ENCODE measurements at regions not wholly inside any gene's neighbourhood (a gene's known extent, or its start where the extent isn't known, plus 50 kb on each side); places are given as distances from the start of the nearest gene placed in this dataset.
A peak's percentile ranks its signal among the peaks of the same experiment; 100 is the strongest.

DNA sequence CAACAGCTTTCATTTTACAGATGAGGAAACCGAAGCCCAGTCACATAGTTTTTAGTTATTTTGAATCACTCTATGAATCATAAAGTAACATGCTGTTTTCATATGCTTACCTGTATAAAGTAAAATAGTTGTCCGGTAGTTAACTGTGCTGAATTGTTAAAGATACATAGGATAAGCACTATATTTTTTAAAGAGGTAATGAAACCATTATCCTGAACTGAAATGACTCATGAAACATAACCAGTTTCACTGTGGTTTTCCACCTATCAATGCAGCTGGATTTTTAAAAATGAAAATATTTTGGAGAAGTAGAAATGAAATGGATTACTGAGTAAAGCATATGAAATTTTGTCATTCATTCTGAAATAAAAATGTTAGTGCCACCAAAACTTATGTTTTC is 655.0 kb downstream of the OLFM4 start:
- no peak for DNase-seq (ENCODE audit: low spot score)

DNA sequence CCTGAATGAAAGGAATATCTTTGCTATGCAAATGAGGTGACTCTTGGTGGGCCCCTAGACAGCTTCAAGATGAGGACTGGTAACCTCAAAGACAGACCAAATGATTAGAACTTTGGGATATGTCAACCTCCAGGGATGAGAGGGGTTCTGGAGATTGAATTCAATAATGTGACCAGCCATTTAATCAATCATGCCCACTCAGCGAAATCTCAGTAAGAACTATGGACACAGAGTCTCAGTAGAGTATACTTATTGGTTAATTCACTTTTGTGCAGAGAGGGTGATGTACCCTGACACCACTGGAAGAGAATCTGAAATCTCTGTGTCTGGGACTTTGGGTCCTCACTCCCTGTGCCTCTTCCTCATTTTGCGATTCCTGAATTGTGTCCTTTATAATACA is 662.8 kb downstream of the OLFM4 start:
- no peak for DNase-seq (ENCODE audit: low spot score)

DNA sequence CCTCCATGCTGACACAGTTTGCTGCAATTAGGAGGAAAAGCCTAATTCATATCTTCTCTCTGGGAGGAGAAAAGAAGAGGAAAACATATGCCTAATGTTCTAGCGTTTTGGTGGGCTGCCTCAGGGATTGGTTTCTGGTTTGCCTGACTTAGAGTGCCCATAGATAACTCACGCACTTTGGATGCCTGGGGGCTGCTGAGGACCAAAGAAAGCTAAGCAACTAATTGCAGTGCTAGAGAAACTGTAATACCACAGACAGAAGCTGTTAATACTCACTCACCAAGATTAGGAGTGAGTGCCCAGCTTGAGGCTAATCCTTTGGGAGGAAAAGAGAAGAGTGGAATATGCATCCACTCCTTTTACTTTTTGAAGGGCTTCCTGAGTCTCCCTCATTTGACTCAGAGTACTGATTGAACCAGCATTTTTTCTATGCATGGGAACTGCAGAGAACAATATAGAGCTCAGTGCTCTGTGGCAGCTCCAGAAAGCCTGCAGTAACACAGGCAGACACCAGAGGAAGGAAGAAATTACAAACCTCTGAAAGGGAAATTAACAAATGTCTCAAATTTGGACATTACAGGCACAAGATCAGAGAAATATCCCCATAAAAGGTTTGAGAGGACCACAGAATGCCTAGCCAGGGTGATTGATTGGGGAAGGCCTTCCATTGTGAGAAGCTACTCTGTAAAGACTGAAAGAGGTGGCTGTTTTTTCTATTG is 666.4 kb downstream of the OLFM4 start:
- DNase-seq (ENCODE audit: low spot score), result no peak

DNA sequence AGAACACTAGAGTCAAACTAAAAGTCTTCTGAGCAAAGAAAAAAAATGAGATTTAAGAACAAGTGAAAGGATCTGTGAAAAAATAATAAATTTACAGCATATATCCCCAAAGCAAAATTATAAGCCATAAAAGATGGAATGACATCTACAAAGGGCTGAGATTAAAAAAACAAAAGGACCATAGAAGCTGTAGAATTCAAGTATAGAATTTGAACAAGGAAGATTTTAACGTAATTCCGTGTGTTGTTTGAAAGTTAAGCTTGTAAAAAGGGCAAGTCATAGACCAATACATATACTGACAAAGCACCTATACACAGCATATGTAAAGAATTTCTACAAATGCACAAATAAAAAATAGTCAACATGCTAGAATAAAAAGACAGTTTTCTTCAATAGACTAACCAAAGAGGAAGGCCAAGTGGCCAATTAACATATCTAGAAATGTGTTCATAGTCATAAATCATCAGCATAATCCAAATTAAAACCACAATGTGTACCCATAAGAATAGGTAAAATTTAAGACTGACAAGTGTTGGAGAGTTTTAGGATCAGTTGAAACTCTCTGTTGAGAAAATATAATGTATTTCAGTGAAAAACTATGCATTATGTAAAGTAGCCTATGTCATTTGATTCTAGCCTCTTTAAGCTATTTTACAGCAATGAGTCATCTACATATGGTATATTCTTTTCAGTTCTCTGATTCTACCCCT is 674.9 kb downstream of the OLFM4 start:
- no peak for DNase-seq (ENCODE audit: low spot score)

DNA sequence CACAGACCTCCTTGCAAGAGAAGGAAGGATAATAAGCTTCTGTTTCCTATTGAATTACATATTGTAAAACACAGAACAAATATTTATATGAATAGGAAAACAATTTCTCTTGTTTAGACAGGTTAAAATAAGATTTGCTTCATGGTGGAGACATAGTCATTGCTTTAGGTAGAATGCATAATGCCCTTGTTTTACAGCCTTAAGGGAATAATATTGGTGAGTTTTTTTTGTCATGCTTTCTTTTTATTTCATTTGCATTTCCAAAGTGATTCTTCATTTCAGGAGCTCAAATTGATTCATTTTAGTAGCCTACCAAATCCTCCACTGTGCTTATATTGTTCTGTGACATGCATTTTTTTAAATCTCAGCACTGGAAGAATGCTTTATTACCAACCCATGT is 690.7 kb downstream of the OLFM4 start:
- DNase-seq (ENCODE audit: low spot score), result no peak

DNA sequence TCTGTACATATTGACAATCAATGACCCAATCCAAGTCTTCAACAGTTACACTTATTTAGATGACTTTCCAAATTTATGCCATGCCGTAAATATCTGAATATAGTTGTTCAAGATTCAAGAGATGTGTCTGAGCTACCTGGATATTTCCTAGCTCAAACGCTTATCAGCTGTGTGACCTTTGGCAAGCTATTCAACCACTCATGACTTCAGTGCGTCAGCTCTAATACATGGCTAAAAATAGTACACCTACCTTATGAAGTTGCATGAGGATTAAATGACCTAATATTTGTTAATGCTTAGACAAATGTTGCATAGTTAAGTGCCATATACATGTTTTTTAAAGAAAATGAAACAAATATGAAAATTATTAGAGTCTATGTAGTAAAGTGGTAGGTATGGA is 704.1 kb downstream of the OLFM4 start:
- DNase-seq (ENCODE audit: low spot score), result no peak

DNA sequence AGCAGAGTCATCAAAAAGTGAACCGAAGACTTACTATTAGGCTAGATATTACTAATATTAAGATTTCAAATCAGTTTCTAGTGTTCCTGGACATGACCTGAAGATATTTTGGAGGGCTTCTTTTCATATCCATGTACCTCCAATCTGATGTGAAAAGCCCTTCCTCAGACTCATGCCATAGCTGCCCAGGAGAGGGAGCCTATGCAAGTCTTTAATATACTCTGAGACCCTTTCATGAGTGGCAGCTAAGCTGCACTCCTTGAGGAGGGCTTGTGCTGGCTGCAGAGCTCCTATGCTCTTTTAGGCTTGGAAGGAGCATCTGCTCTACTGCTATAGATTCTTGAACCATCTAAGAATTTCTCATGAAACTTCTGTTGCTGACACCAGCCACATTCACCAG is 715.3 kb downstream of the OLFM4 start:
- no peak for DNase-seq (ENCODE audit: low spot score)

DNA sequence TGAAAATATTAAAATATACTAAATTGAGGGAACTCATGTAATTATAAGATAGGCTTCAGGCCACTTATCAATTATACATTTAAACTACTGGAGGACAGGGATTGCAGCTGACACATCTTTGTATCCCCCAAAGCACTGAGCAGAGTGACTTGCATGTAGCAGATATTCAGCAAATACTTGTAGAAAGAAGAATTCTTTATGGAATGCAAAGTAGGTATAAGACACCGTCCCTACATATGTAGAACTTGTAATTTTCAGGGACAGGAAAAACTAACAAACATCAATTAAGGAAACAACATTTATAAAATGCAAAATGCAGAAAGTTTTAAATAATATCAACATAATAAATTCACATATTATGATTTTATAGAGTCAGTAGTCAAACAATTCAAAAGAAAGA is 719.2 kb downstream of the OLFM4 start:
- DNase-seq (ENCODE audit: low spot score), result no peak

DNA sequence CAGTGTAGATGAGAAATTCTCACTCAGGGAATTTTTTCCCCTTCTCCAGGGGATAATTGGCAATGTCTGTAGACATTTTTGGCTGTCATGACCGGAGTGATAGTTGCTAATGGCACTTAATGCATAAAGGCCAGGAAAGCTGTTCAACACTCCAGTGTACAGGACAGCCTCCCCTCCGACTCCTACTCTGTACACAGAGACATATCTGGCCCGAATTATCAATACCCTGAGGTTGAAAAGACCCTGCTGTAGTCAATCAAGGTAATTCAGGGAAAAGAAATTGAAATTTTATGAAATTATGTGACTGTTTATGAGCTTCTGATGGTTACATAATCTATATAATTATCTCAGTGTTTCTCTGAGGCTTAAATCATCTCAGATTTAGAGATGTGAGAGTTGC is 720.7 kb downstream of the OLFM4 start:
- no peak for DNase-seq (ENCODE audit: low spot score)

DNA sequence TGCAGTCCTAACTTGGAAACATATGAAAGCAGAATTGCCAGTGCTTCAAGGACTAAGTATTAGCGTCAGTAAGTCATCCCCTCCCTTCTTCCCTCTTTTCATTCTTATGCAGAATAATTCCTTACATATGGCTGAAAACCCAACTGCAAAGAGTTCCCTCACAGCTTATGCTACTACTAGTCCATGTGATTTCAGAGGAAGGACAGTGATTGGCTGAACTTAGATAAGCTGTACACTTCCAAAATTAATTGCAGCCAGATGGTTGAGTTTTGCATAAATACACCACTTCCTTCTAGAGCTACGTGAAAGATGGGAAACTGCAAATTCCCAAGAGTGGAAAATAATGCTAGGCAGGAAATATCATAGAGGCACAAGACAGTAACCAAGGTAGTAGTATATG is 730.4 kb downstream of the OLFM4 start:
- no peak for DNase-seq (ENCODE audit: low spot score)

DNA sequence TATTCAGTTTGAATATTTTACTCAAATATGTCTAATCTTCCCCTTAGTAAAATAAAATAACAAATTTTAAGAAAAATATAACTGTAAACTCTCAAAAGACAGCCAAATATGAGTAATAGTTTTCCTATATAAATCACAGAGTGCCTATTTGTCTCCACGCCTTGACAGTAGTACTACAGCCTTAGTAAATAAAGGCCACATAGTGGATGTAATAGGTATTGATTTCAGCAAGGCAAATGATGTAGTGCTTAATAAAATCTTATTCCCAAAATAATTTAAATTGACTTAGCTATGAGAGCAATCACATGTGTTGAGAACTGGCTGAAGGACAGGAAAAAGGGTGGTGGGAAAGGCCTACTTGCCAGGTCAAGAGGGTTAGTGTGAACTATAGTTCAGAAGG is 747.2 kb downstream of the OLFM4 start:
- no peak for DNase-seq (ENCODE audit: low spot score)

DNA sequence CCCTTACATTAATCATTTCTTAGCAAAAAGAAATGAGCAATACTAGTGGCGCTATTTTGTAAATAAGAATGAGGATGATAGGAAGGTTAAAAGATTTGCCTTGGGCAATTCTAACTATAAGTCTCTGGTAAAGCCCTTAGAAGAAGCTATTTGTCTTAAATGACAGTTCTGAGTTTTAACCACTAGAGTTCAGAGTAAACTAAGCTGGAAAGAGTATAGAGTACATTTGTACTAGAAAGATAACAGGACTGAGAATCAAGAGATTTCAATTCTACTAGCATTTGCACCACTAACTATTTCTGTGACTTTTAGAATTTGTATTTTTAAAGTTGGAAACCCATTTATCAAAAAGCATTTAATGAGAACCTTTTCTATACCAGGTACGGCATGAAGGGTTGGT is 750.3 kb downstream of the OLFM4 start:
- DNase-seq (ENCODE audit: low spot score), result no peak

DNA sequence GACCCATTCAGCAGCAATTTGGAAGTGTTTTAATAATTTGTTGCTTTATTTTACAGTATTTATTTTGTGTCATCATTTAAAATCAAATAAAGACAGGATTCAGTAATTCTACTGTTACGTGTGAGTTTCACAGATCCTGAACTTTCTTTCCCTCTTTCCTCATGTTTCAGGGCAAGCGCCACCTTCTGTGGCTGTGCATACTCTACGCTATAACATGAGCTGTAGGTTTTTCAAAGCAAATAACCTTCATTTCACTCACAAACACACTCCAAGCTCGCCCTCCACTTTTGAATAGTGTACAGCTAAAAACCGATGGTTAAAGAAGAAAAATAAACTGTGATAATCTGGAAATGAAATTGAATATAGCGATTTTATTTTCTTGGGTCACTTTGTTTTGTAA is 753.3 kb downstream of the OLFM4 start:
- DNase-seq (ENCODE audit: low spot score), result no peak

DNA sequence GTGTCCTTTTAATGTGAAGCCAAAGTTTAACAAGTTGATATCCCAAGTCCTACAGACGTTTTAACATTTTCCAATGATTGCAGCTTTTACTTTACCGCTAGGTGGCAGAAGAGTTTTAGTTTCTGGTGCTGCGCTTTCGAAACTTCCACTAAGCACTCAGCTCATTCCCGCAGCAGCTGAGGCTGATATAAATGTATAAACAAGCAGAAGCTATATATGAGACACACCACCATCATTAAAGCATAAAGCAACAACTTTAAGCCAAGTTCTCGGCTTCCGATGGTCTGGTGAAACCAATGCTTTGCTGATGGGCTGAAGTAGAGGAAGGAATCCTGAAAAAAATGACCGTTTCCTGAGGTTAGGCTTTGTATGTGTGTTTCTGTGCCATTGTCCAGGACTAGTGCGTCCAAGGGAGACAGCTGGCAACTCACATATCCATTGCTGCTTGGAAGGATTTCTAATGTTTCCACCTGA is 753.9 kb downstream of the OLFM4 start:
- peak; percentile 16 for DNase-seq (ENCODE audit: low spot score)

DNA sequence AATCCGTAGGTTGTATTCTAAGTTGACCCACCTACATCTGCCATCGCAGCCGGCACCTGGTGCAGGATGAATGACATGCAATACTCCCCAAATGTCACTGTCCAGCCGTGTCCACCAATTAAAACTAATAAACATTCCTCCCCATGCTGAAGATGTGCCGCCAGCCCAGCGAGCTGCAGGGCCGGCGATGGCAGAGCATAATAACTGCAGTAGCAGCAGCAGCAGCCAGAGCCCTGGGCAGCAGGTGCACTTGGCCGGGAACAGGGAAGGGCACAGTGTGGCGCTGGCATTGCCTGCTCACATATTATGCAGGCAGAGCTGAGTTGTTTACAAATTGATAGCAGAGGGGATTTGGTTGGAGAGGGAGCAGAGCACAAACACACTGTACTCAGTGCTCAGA is 754.9 kb downstream of the OLFM4 start:
- DNase-seq (ENCODE audit: low spot score), result no peak

DNA sequence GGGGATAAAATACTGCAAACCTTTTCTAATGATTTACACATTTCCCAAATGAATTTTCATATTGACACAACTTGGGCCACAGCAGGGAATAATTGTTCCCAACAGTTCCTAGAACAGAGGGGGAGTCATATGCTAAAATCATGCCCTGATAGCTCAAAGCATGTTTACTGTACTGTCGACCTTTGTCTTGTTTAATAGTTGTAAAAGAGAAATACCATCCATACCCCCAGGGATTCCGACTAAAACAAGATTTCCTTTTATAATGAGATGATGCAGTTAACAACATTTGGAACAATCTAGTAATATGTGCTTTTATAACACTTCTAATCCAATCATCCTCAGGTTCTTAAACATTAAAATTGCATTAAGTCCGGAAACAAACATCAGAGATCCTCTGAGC is 759.7 kb downstream of the OLFM4 start:
- DNase-seq (ENCODE audit: low spot score), result no peak

DNA sequence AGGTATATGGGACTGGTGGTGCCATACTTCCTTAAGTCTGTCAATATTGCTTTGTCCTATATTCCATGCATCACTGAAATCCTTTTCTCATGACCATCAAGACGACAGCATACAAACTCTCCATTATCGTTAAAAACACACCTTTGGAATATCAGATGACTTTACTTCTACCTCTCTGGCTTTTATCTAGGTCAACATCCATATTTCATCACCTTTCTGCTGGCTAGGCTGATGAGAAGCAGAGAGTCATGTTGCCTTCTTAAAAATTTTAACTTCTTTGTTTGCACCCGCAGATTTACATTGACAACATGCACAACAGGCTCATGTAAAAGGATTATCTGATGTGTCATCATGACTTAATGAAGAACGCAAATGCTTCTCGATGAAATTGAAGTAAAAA is 771.4 kb downstream of the OLFM4 start:
- DNase-seq (ENCODE audit: low spot score), result no peak

DNA sequence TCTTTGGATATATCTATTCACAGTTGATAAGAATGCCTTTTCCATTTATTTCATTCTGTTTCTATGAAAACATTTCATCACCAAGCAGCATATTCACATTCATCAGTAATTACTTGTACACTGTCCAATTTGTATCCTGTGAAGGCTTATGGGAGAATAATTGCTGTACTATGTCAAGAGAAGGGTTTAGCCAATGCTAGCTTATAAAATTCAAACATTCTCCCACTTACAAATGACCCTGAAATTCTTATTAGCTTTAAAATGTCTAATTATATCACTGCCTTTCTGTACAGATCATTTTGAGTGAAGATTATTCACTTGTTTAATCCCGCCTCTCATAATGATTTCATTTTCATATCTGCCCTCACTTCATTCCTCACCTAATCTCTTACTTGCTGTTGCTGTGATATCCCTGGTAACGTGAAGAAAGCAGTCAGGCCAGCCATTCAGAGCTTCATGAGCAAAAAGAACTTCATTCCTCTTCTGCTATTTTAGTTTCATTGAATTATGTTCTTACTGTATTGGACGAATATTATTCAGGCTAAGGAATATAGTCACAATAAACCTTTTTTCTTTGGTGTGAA is 778.7 kb downstream of the OLFM4 start:
- DNase-seq (ENCODE audit: low spot score), result no peak

DNA sequence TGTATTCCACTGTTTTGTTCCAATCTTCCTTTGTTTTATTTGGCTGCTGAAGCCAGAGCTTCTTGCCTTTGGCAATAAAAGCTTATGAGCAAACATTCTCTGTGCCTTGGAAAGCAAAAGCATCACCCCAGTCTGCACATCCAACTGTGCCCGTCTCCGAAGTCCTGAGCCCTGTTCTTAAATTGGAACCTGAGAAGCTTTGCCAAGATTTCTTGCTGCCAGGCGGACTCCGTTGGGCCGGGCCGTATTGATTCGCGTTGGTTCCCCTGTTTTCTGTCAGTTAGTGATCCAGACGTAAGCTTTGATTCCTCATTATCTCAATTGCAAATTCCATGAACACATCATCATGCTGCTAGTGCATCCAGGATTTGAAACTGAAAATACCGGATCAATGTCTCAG is 793.0 kb downstream of the OLFM4 start:
- no peak for DNase-seq (ENCODE audit: low spot score)

DNA sequence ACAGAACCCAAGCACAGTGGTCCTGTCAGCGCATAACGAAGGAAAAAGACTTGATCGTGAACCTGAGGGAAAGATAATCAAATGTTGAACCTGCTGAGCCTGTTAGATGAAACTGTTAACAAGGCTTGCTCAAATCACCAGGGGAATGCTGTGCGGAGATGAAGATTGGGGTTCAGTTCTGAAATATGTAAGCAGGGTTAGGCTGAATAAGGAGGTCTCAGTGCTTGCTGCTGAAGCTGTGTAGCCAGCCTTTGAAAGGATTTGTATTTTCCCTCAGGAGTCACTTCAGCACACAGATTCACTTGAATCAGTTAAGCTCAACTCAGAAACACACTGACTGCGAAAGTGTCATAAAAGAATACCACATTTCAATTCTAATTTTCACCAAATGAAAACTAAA is 793.5 kb downstream of the OLFM4 start:
- DNase-seq (ENCODE audit: low spot score), result no peak

DNA sequence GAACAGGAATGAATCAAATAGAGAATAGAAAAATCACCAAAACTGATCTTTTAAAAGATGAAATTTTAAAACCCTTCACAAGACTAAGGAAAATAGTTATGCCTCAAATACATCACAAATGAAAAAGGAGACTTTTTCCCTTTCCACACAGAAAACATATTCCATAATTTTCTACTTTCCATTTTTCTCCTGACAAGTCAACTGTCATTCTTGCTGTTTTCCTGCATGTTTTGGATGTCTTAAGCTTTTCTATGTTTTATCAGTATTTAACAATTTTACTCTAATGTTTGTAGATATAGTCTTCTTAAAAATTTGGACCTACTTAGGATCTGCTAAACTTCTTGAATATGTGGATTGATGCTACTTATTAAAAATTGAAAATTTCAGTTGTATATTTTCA is 810.8 kb downstream of the OLFM4 start:
- no peak for DNase-seq (ENCODE audit: low spot score)

DNA sequence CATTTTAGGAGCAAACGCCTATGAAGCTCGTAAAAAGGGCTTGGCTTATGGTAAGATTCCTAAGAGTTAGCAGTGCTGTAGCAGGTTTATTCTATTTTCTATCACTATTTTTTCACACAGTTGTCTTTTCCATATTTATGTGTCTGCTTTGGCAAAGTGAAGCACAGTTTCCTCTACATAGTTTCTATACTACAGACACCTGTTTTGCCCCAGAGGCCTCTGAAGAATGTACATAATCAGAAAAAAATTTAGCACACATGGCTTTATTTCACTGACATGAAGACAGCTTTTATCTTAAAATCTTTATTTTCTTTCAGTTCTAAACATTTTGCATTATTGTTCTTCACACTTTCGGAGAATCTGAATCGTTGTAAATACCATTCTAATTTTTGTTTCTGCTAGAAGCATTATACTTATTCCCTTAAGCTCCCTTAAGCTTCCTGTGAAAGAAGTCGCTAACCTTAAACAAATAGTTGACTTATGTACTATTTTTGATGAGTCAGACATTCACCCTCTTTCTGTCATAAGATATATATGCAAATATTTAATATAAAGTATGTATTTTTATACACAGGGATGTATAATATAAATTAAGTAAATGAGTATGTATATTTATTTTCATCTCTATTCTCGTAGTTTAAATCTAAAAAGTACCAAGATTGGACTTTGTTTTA is 816.0 kb downstream of the OLFM4 start:
- DNase-seq (ENCODE audit: low spot score), result no peak

DNA sequence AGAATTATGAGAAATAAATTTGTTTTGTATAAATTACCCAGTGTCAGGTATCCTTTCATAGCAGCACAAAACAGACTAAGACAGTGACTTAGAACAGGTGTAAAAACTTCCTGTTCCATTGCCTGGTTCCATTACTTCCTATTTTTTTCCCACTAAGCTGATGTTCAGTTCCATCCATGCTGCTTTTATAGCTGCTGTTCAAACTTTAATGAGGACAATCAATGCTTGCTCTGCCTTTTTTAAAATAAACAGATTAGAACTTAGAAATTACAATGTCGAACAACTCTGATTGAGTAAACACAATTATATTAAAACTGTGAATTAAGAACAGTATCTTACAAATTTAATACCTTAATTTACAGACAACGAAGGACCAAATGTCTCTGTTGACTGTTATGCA is 818.9 kb downstream of the OLFM4 start:
- DNase-seq (ENCODE audit: low spot score), result no peak
